ENCODE measurements at regions not wholly inside any gene's neighbourhood (a gene's known extent, or its start where the extent isn't known, plus 50 kb on each side); places are given as distances from the start of the nearest gene placed in this dataset.
"Not testable (repeated sequence)": the region's sequence is repeated elsewhere in the genome, so short reads cannot be mapped to it uniquely, and the experiment has no call there.

- Histone ChIP-seq H3K27me3 (no peaks in the 10 kb centered on the region), H3K27ac (no peak overlapping the region)
Measured at GRCh38 chr2:176935543-176936102, 277.0 kb upstream of the HNRNPA3 start.

GRCh38 chr2:176936410-176936809, 276.2 kb upstream of the HNRNPA3 start:
- Histone ChIP-seq H3K4me1 (no peaks in the 10 kb centered on the region), H3K36me3 (no peaks in the 10 kb centered on the region), H3K27ac (no peak overlapping the region), H3K9me3 (no peaks in the 10 kb centered on the region), H3K4me3 (no peak overlapping the region), H3K27me3 (no peaks in the 10 kb centered on the region)
- TF ChIP-seq POLR2A (IDR thresholded peaks at IDR 0.05) = no peak
- TF ChIP-seq CTCF (IDR thresholded peaks at IDR 0.05) = no peak
- no peak for DNase-seq

More at GRCh38 chr2:176935543-176936102, 277.0 kb upstream of the HNRNPA3 start:
- no peaks in the 10 kb centered on the region for H3K36me3 ChIP-seq
- TF ChIP-seq CTCF (IDR thresholded peaks at IDR 0.05) (no peak), POLR2A (IDR thresholded peaks at IDR 0.05) (no peak)
- H3K4me3 ChIP-seq = no peak overlapping the region
- no peak for DNase-seq
- H3K9me3 ChIP-seq = no peaks in the 10 kb centered on the region
- no peaks in the 10 kb centered on the region for H3K4me1 ChIP-seq

DNA sequence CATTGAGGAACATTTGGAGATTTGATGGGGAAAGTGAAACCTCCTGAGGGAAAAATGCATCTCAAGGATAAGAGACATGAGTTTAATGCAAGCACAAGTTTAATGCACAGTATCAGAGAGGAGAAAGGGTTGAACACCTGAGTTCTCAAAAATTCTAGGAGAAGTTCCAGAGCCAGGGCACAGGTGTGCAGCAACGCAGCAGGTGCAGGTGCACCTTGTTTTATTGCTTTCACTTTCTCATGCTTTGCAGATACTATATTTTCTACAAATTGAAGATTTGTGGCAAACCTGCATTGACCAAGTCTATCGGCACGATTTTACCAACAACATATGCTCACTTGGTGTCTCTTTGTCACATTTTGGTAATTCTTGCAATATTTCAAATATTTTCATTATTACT, 267.6 kb upstream of the HNRNPA3 start:
- TF ChIP-seq CTCF (IDR thresholded peaks at IDR 0.05) (no peak), POLR2A (IDR thresholded peaks at IDR 0.05) (no peak)
- Histone ChIP-seq H3K4me1 (no peaks in the 10 kb centered on the region), H3K27ac (no peak overlapping the region), H3K4me3 (no peak overlapping the region), H3K9me3 (no peaks in the 10 kb centered on the region), H3K36me3 (no peaks in the 10 kb centered on the region), H3K27me3 (no peaks in the 10 kb centered on the region)
- no peak for DNase-seq

- Histone ChIP-seq H3K27me3 (no peaks in the 10 kb centered on the region), H3K27ac (no peak overlapping the region), H3K4me1 (no peaks in the 10 kb centered on the region), H3K4me3 (no peak overlapping the region), H3K9me3 (no peaks in the 10 kb centered on the region), H3K36me3 (no peaks in the 10 kb centered on the region)
- DNase-seq = no peak
- TF ChIP-seq CTCF (IDR thresholded peaks at IDR 0.05) = no peak
- no peak for TF ChIP-seq POLR2A (IDR thresholded peaks at IDR 0.05)
Measured at GRCh38 chr2:176947754-176948153, 264.8 kb upstream of the HNRNPA3 start.

DNA sequence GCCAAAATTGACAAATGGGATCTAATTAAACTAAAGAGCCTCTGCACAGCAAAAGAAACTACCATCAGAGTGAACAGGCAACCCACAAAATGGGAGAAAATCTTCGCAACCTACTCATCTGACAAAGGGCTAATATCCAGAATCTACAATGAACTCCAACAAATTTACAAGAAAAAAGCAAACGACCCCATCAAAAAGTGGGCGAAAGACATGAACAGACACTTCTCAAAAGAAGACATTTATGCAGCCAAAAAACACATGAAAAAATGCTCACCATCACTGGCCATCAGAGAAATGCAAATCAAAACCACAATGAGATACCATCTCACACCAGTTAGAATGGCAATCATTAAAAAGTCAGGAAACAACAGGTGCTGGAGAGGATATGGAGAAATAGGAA, 261.4 kb upstream of the HNRNPA3 start:
- not testable (repeated sequence) for H3K27ac ChIP-seq, H3K36me3 ChIP-seq, H3K4me3 ChIP-seq, H3K27me3 ChIP-seq, H3K9me3 ChIP-seq, H3K4me1 ChIP-seq, DNase-seq

DNA sequence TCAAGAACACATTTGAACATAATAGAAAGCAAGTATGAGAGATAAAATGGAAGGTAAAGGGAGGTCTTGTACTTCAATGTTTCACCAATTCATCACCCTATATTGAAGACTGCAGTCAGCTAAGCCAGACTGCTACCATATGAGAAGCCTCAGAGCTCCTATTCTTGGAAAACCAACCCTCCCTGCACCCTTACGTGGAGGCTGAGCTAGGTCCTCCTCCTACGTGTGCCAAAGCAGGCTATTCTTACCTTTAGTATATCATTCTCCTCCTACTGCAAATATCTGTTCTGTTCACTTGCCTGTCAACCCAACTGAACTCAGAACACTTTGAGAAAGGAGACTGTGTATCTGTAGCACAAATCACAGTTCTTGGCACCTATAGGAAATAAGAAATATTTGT, 255.8 kb upstream of the HNRNPA3 start:
- TF ChIP-seq CTCF (IDR thresholded peaks at IDR 0.05) = no peak
- TF ChIP-seq POLR2A (IDR thresholded peaks at IDR 0.05) = no peak
- DNase-seq = no peak
- no peaks in the 10 kb centered on the region for H3K36me3 ChIP-seq
- no peak overlapping the region for H3K27ac ChIP-seq
- no peaks in the 10 kb centered on the region for H3K27me3 ChIP-seq
- no peak overlapping the region for H3K4me3 ChIP-seq
- no peaks in the 10 kb centered on the region for H3K9me3 ChIP-seq
- no peaks in the 10 kb centered on the region for H3K4me1 ChIP-seq

All from Peyer's patch (tissue), 4 donors.